Upper lobe of right lung (tissue), 1 donor: ENCODE measurements at regions not wholly inside any gene's neighbourhood (a gene's known extent, or its start where the extent isn't known, plus 50 kb on each side); places are given as distances from the start of the nearest gene placed in this dataset.

Experiments used
- ATAC-seq: fragments of 200-7000 bp; cut with Tn5 transposase; one replicate; pipeline ENCODE4 v1.9.1; 2020; ENCODE audit warnings: mild to moderate bottlenecking, moderate library complexity
- DNase-seq: peaks from one replicate; pipeline ENCODE4 v3.0.0-alpha.2; 2020
- H3K27ac ChIP-seq: fragments of 200-600 bp; one replicate; pipeline ENCODE4 v1.8.0; 2022
- H3K27me3 ChIP-seq: fragments of 200-600 bp; one replicate; pipeline ENCODE4 v1.8.0; 2022; ENCODE audit warnings: mild to moderate bottlenecking
- H3K36me3 ChIP-seq: fragments of 200-600 bp; one replicate; pipeline ENCODE4 v1.8.0; 2022
- H3K4me1 ChIP-seq: fragments of 200-600 bp; one replicate; pipeline ENCODE4 v1.8.0; 2022
- H3K4me3 ChIP-seq: fragments of 200-600 bp; one replicate; pipeline ENCODE4 v1.8.0; 2022; ENCODE audit warnings: mild to moderate bottlenecking
- H3K9me3 ChIP-seq: fragments of 200-600 bp; one replicate; pipeline ENCODE4 v1.8.0; 2022
- CTCF ChIP-seq: fragments of 200-600 bp; IDR thresholded peaks from one replicate; pipeline ENCODE4 v1.8.0; 2022; ENCODE audit warnings: antibody characterized with exemption
- intact Hi-C: fragments of 100-400 bp; cut with DNase I; formaldehyde crosslinking; loops from one replicate; pipeline ENCODE4 v1.11.0; 2022
- donor health status: DM: no; HTN: yes; CAD: no; lungs with severe emphysema.

- Histone ChIP-seq H3K9me3 (no peaks in the 10 kb centered on the region), H3K36me3 (no peaks in the 10 kb centered on the region), H3K27me3 (no peaks in the 10 kb centered on the region), H3K27ac (no peak overlapping the region), H3K4me1 (no peaks in the 10 kb centered on the region), H3K4me3 (no peak overlapping the region)
- ATAC-seq, result no peak
- TF ChIP-seq CTCF, result no peak
- intact Hi-C loops, result no loop called here
- DNase-seq, result no peak
Observed at GRCh38 chr12:90233168-90234100, 524.8 kb upstream of the ATP2B1 start.

GRCh38 chr12:90229407-90230170 lies 521.0 kb upstream of the ATP2B1 start:
- H3K27ac ChIP-seq, result no peak overlapping the region
- no peaks in the 10 kb centered on the region for H3K9me3 ChIP-seq

GRCh38 chr12:90226211-90226610 lies 517.6 kb upstream of the ATP2B1 start:
- Histone ChIP-seq H3K27me3 (no peaks in the 10 kb centered on the region), H3K36me3 (no peaks in the 10 kb centered on the region), H3K4me3 (no peak overlapping the region), H3K9me3 (no peaks in the 10 kb centered on the region), H3K27ac (no peak overlapping the region), H3K4me1 (no peaks in the 10 kb centered on the region)
- intact Hi-C loops, result no loop called here
- no peak for ATAC-seq
- DNase-seq, result no peak
- no peak for TF ChIP-seq CTCF

More at GRCh38 chr12:90229407-90230170, 521.0 kb upstream of the ATP2B1 start:
- H3K4me3 ChIP-seq, result no peak overlapping the region
- TF ChIP-seq CTCF, result no peak
- DNase-seq, result no peak
- intact Hi-C loops, result no loop called here
- no peak for ATAC-seq
- H3K4me1 ChIP-seq, result no peaks in the 10 kb centered on the region
- H3K27me3 ChIP-seq, result no peaks in the 10 kb centered on the region
- no peaks in the 10 kb centered on the region for H3K36me3 ChIP-seq

- no peaks in the 10 kb centered on the region for H3K4me1 ChIP-seq
- H3K9me3 ChIP-seq, result no peaks in the 10 kb centered on the region
- H3K27me3 ChIP-seq, result no peaks in the 10 kb centered on the region
- H3K36me3 ChIP-seq, result no peaks in the 10 kb centered on the region
- H3K27ac ChIP-seq, result no peak overlapping the region
- H3K4me3 ChIP-seq, result no peak overlapping the region
- intact Hi-C loops, result no loop called here
- no peak for TF ChIP-seq CTCF
- DNase-seq (no peak), ATAC-seq (peak; percentile 30)
Observed at GRCh38 chr12:90216815-90217214, 508.2 kb upstream of the ATP2B1 start.

GRCh38 chr12:90216020-90216552 lies 507.4 kb upstream of the ATP2B1 start:
- Histone ChIP-seq H3K27me3 (no peaks in the 10 kb centered on the region), H3K9me3 (no peaks in the 10 kb centered on the region), H3K27ac (no peak overlapping the region), H3K4me1 (no peaks in the 10 kb centered on the region), H3K36me3 (no peaks in the 10 kb centered on the region), H3K4me3 (no peak overlapping the region)
- intact Hi-C loops, result no loop called here
- TF ChIP-seq CTCF, result no peak
- DNase-seq, result no peak
- no peak for ATAC-seq
